ENCODE measurements at regions not wholly inside any gene's neighbourhood (a gene's known extent, or its start where the extent isn't known, plus 50 kb on each side); places are given as distances from the start of the nearest gene placed in this dataset.

- TF ChIP-seq FOXA1 (IDR thresholded peaks at IDR 0.05) (no peak), HNF4A (conservative IDR thresholded peaks at IDR 0.05) (no peak), MAX (IDR thresholded peaks at IDR 0.05) (no peak)
Observed at GRCh38 chr10:4266416-4267085, 481.5 kb upstream of the KLF6 start (continued).

- Histone ChIP-seq H3K9ac (ENCODE audit: low read depth in 1 of 2, low read length in 2 of 2) (no peak overlapping the region), H3K4me1 (ENCODE audit: control insufficient read depth in 4 of 4, insufficient read depth in 4 of 4, low read length in 3 of 4) (peaks cover 0 to 10% (median 6%) of the 10 kb centered on the region in 4 donors), H3K36me3 (ENCODE audit: control insufficient read depth in 4 of 4, insufficient read depth in 3 of 4, low read depth in 1 of 4, low read length in 3 of 4) (no peaks in the 10 kb centered on the region), H3K9me3 (ENCODE audit: control insufficient read depth in 4 of 4, low read length in 3 of 4) (no peaks in the 10 kb centered on the region), H3K4me3 (ENCODE audit: low read depth in 1 of 3, low read length in 3 of 3) (no peak overlapping the region), H3K27ac (ENCODE audit: low read depth in 1 of 2, low read length in 2 of 2) (no peak overlapping the region), H3K27me3 (ENCODE audit: control insufficient read depth in 4 of 4, insufficient read depth in 4 of 4, low read length in 3 of 4) (no peaks in the 10 kb centered on the region)
- WGBS, result 86% methylated on average over 3 of the region's 3 CpGs
- TF ChIP-seq GABPA (IDR thresholded peaks at IDR 0.05 in 1 of 2, conservative IDR thresholded peaks at IDR 0.05 in 1 of 2) (no peak), HNF4G (IDR thresholded peaks at IDR 0.05) (no peak), REST (IDR thresholded peaks at IDR 0.05) (no peak), SP1 (IDR thresholded peaks at IDR 0.05) (no peak), HNF4A (conservative IDR thresholded peaks at IDR 0.05) (no peak), MAX (IDR thresholded peaks at IDR 0.05) (no peak)
- DNase-seq (ENCODE audit: low spot score), result no peak
Observed at GRCh38 chr10:4265964-4266363, 481.0 kb upstream of the KLF6 start.

GRCh38 chr10:4264209-4264865 lies 479.3 kb upstream of the KLF6 start:
- H3K9ac ChIP-seq (ENCODE audit: low read depth in 1 of 2, low read length in 2 of 2), result no peak overlapping the region
- H3K27me3 ChIP-seq (ENCODE audit: control insufficient read depth in 4 of 4, insufficient read depth in 4 of 4, low read length in 3 of 4), result no peaks in the 10 kb centered on the region
- no peak overlapping the region for H3K27ac ChIP-seq (ENCODE audit: low read depth in 1 of 2, low read length in 2 of 2)
- DNase-seq (ENCODE audit: low spot score), result no peak
- H3K4me3 ChIP-seq (ENCODE audit: low read depth in 1 of 3, low read length in 3 of 3), result no peak overlapping the region
- H3K36me3 ChIP-seq (ENCODE audit: control insufficient read depth in 4 of 4, insufficient read depth in 3 of 4, low read depth in 1 of 4, low read length in 3 of 4), result no peaks in the 10 kb centered on the region
- WGBS, result 85% methylated on average over 8 of the region's 8 CpGs
- H3K4me1 ChIP-seq (ENCODE audit: control insufficient read depth in 4 of 4, insufficient read depth in 4 of 4, low read length in 3 of 4), result peaks cover 0 to 10% (median 6%) of the 10 kb centered on the region in 4 donors
- TF ChIP-seq GABPA (IDR thresholded peaks at IDR 0.05 in 1 of 2, conservative IDR thresholded peaks at IDR 0.05 in 1 of 2) (no peak), RAD21 (IDR thresholded peaks at IDR 0.05) (no peak), ZBTB33 (IDR thresholded peaks at IDR 0.05) (no peak), CTCF (IDR thresholded peaks at IDR 0.05; ENCODE audit: low read depth, low read length, missing input control) (no peak), NR2F2 (IDR thresholded peaks at IDR 0.05) (no peak), REST (IDR thresholded peaks at IDR 0.05) (no peak)
- H3K9me3 ChIP-seq (ENCODE audit: control insufficient read depth in 4 of 4, low read length in 3 of 4), result no peaks in the 10 kb centered on the region

All from liver (tissue), 8 donors.